22Rv1 (cell line): ENCODE measurements at regions not wholly inside any gene's neighbourhood (a gene's known extent, or its start where the extent isn't known, plus 50 kb on each side); places are given as distances from the start of the nearest gene placed in this dataset.

Experiments
- ZFX ChIP-seq: fragments of 450-650 bp; IDR thresholded peaks from 2 replicates; pipeline ENCODE4 v1.6.1; 2017; ENCODE audit warnings: antibody characterized with exemption, borderline replicate concordance
- TF ChIP-seq, protein P1 (sequence below): fragments of 450-650 bp; IDR thresholded peaks from 2 replicates; pipeline ENCODE4 v1.5.1; 2017; ENCODE audit warnings: mild to moderate bottlenecking

DNA sequence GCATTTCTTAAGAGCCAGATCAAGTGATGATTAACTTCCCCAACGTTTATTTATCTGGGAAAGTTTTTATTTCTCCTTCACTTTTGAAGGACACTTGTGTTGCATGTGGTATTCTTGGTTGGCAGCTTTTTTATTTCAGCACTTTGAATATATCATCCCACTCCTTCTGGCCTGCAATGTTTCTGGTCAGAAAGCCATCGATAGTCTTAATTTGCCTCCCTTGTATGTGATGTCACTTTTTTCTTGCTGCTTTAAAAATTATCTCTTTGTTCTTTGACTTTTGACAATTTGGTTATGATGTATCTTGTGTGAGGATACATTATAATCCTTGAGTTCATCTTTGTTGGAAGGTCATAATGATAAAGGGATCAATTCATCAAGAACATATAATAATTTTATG lies 503.2 kb downstream of the OTOL1 start:
- TF ChIP-seq, protein P1, sequence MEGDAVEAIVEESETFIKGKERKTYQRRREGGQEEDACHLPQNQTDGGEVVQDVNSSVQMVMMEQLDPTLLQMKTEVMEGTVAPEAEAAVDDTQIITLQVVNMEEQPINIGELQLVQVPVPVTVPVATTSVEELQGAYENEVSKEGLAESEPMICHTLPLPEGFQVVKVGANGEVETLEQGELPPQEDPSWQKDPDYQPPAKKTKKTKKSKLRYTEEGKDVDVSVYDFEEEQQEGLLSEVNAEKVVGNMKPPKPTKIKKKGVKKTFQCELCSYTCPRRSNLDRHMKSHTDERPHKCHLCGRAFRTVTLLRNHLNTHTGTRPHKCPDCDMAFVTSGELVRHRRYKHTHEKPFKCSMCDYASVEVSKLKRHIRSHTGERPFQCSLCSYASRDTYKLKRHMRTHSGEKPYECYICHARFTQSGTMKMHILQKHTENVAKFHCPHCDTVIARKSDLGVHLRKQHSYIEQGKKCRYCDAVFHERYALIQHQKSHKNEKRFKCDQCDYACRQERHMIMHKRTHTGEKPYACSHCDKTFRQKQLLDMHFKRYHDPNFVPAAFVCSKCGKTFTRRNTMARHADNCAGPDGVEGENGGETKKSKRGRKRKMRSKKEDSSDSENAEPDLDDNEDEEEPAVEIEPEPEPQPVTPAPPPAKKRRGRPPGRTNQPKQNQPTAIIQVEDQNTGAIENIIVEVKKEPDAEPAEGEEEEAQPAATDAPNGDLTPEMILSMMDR, result no peak
- TF ChIP-seq ZFX, result no peak
